ENCODE measurements at regions not wholly inside any gene's neighbourhood (a gene's known extent, or its start where the extent isn't known, plus 50 kb on each side); places are given as distances from the start of the nearest gene placed in this dataset.

- no peak for TF ChIP-seq CTCF (IDR thresholded peaks at IDR 0.05; ENCODE audit: low read depth, low read length, missing input control)
- TF ChIP-seq EGR1 (IDR thresholded peaks at IDR 0.05; ENCODE audit: low read depth in 2 of 2), result no peak
- TF ChIP-seq TAF1 (conservative IDR thresholded peaks at IDR 0.05), result no peak
- TF ChIP-seq ATF3 (IDR thresholded peaks at IDR 0.05), result no peak
- TF ChIP-seq RAD21 (IDR thresholded peaks at IDR 0.05), result no peak
- TF ChIP-seq RXRA (IDR thresholded peaks at IDR 0.05), result no peak
- TF ChIP-seq YY1 (IDR thresholded peaks at IDR 0.05), result no peak
Observed at GRCh38 chr19:32206065-32206464, 139.3 kb upstream of the ZNF507 start.
